Sigmoid colon (tissue), 3 donors: ENCODE measurements at regions not wholly inside any gene's neighbourhood (a gene's known extent, or its start where the extent isn't known, plus 50 kb on each side); places are given as distances from the start of the nearest gene placed in this dataset.

Experiments used
- CTCF ChIP-seq, 4 experiments: fragments of 450-650 bp in 3 of 4; fragments of 200-600 bp in 1 of 4; IDR thresholded peaks; one replicate each; pipeline ENCODE4 v1.5.1; 2016 to 2019; ENCODE audit warnings: antibody characterized with exemption in 4 of 4, mild to moderate bottlenecking in 3 of 4, moderate library complexity in 2 of 4
- POLR2A ChIP-seq, 2 donors: fragments of 450-650 bp; IDR thresholded peaks; one replicate each; pipeline ENCODE4 v1.6.1; 2016; ENCODE audit warnings: antibody characterized with exemption in 2 of 2, mild to moderate bottlenecking in 2 of 2, moderate library complexity in 2 of 2

- no peak for TF ChIP-seq CTCF (IDR thresholded peaks at IDR 0.05)
- no peak for TF ChIP-seq POLR2A (IDR thresholded peaks at IDR 0.05)
Measured at GRCh38 chr13:52906122-52906903, 57.9 kb upstream of the PCDH8 start.
